Neural crest cell (in vitro differentiated cells): ENCODE measurements at regions not wholly inside any gene's neighbourhood (a gene's known extent, or its start where the extent isn't known, plus 50 kb on each side); places are given as distances from the start of the nearest gene placed in this dataset.

Source experiments
- DNase-seq: peaks from one replicate; pipeline ENCODE4 v3.0.0; 2021; ENCODE audit warnings: low read depth, mixed read lengths, low spot score
- H3K27ac Mint-ChIP-seq: one replicate; pipeline ENCODE4 v1.8.0; 2021; ENCODE audit warnings: mild to moderate bottlenecking, mixed read lengths; ENCODE audit not compliant: unreplicated experiment
- H3K27me3 Mint-ChIP-seq: 2 replicates; pipeline ENCODE4 v1.8.0; 2021; ENCODE audit warnings: low read depth, mild to moderate bottlenecking, mixed read lengths
- H3K36me3 Mint-ChIP-seq: 2 replicates; pipeline ENCODE4 v1.8.0; 2021; ENCODE audit warnings: low read depth, mild to moderate bottlenecking, mixed read lengths
- H3K4me1 Mint-ChIP-seq: 2 replicates; pipeline ENCODE4 v1.8.0; 2021; ENCODE audit warnings: mixed read lengths
- H3K4me3 Mint-ChIP-seq: one replicate; pipeline ENCODE4 v1.8.0; 2021; ENCODE audit warnings: mild to moderate bottlenecking, mixed read lengths
- H3K9me3 Mint-ChIP-seq: 2 replicates; pipeline ENCODE4 v1.8.0; 2021; ENCODE audit warnings: mixed read lengths
- TF ChIP-seq, protein P1 (sequence below): fragments of 200-600 bp; sonication (generic); conservative IDR thresholded peaks from 2 replicates; pipeline ENCODE4 v1.5.0; 2021; ENCODE audit warnings: antibody characterized with exemption, mild to moderate bottlenecking

DNA sequence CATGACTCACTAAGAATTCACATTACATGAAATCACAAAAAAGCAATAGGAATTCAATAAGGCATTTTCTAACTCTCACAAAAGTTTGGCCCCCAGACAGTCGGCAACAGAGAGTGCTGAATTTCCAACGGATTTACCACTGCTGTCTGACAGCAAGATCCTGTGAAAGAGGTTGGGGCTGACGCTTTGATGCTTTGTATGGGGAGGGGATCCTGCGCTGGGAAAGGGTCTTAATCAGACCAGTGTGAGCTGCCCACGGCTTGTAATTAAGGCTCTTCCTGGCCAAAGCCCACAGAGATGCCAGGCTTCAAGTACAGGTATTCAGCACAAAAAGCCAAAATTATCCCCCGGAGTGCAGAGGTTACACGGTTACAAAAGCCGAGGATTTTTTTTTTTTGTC lies 66.8 kb upstream of the TMCC3 start:
- no peaks in the 10 kb centered on the region for H3K9me3 Mint-ChIP-seq

DNA sequence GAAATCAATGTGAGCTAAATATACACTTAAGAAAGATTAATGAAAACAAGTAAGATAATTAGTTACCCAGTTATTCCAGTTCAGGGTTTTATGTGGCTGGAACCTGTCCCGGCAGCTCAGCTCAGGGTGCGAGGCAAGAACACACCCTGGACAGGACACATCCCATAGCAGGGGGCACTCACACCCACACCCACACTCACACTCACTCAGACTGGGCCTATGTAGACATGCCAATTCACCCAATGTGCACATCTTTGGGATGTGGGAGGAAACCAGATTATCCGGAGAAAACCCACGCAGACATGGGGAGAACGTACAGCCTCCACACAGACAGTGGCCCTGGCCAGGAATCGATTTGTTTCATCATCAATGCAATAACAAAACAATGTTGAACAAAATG lies 66.0 kb upstream of the TMCC3 start:
- H3K36me3 Mint-ChIP-seq = no peaks in the 10 kb centered on the region
- TF ChIP-seq, protein P1, sequence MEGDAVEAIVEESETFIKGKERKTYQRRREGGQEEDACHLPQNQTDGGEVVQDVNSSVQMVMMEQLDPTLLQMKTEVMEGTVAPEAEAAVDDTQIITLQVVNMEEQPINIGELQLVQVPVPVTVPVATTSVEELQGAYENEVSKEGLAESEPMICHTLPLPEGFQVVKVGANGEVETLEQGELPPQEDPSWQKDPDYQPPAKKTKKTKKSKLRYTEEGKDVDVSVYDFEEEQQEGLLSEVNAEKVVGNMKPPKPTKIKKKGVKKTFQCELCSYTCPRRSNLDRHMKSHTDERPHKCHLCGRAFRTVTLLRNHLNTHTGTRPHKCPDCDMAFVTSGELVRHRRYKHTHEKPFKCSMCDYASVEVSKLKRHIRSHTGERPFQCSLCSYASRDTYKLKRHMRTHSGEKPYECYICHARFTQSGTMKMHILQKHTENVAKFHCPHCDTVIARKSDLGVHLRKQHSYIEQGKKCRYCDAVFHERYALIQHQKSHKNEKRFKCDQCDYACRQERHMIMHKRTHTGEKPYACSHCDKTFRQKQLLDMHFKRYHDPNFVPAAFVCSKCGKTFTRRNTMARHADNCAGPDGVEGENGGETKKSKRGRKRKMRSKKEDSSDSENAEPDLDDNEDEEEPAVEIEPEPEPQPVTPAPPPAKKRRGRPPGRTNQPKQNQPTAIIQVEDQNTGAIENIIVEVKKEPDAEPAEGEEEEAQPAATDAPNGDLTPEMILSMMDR = no peak
- H3K9me3 Mint-ChIP-seq = no peaks in the 10 kb centered on the region
- no peak overlapping the region for H3K4me3 Mint-ChIP-seq
- H3K27ac Mint-ChIP-seq = no peak overlapping the region
- DNase-seq = no peak
- peaks cover 25% of the 10 kb centered on the region for H3K4me1 Mint-ChIP-seq
- no peaks in the 10 kb centered on the region for H3K27me3 Mint-ChIP-seq

More for the DNA sequence above, 66.8 kb upstream of the TMCC3 start:
- no peak for DNase-seq
- no peak overlapping the region for H3K27ac Mint-ChIP-seq
- H3K27me3 Mint-ChIP-seq = no peaks in the 10 kb centered on the region
- TF ChIP-seq, protein P1 = no peak
- H3K36me3 Mint-ChIP-seq = no peaks in the 10 kb centered on the region
- peaks cover 25% of the 10 kb centered on the region for H3K4me1 Mint-ChIP-seq
- no peak overlapping the region for H3K4me3 Mint-ChIP-seq

DNA sequence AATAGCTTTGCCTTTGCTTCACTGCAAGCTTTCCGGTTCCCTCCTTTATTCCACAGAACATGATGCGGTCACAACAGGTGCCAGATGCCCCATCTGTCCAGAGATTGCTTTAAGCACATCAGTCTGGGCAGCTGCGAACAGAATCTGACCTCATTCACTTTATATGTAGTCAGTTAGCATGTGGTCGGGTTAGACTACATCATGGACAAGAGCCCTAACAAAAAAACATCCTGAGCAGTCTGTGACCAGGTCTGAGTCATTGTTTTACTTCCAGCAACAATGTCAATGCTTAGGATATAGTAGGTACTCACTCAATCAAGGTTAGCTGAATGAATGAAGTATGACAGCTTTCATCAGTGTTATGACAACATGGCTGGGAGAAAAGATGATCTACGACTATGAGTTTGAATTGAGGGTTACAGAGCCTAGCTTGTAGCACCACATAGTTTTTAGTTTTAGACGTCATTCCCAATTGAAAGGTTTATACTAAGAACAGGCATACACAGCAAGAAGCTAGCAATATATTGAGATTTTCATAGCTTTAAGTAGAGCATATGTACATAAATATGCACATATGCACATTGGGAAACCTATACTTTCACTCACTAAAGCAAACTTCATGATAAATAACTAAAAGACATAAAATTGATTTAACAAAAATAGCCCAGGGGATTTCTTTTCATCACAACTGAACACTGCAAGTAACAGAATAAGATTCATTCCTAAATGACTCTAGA lies 64.2 kb upstream of the TMCC3 start:
- DNase-seq = no peak
- TF ChIP-seq, protein P1 = no peak
- no peaks in the 10 kb centered on the region for H3K27me3 Mint-ChIP-seq
- no peak overlapping the region for H3K27ac Mint-ChIP-seq
- no peak overlapping the region for H3K4me3 Mint-ChIP-seq
- H3K4me1 Mint-ChIP-seq = peaks cover 25% of the 10 kb centered on the region
- no peaks in the 10 kb centered on the region for H3K36me3 Mint-ChIP-seq
- no peaks in the 10 kb centered on the region for H3K9me3 Mint-ChIP-seq

DNA sequence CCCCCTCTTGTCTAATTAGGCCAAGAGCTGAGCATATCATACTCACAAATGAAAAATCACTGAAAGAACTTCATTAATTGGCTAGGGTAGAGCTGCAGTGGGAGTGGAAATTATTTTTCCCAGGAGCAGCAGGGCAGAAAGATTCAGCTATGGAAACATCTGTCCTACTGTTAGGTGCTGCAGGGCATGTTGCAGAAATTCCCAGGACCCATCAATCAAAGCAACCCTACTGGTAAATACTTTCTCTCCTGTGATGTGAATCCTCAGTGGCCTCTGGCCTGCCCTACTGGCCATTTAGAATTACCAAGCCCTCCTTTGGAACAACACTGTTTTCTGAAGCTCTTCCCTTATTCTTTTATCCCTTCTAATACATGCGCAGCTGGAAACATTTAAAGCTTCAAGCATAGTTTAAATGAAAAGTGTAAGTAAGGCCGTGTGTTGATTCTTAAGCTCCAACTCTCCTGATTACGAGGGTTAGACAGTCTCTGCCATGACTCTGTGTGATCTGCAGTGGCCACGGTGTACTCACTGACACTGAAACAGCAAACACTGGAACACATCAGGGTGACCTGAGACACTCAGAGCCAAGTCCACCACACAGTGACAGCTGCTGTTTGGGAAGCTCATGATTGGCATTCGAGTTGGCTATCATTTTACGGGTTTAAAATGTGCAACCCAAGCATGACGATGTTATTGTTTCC lies 62.6 kb upstream of the TMCC3 start:
- H3K27ac Mint-ChIP-seq = no peak overlapping the region
- no peaks in the 10 kb centered on the region for H3K36me3 Mint-ChIP-seq
- TF ChIP-seq, protein P1 = no peak
- DNase-seq = no peak
- H3K27me3 Mint-ChIP-seq = no peaks in the 10 kb centered on the region
- peaks cover 22% of the 10 kb centered on the region for H3K4me1 Mint-ChIP-seq
- H3K4me3 Mint-ChIP-seq = no peak overlapping the region
- H3K9me3 Mint-ChIP-seq = no peaks in the 10 kb centered on the region

DNA sequence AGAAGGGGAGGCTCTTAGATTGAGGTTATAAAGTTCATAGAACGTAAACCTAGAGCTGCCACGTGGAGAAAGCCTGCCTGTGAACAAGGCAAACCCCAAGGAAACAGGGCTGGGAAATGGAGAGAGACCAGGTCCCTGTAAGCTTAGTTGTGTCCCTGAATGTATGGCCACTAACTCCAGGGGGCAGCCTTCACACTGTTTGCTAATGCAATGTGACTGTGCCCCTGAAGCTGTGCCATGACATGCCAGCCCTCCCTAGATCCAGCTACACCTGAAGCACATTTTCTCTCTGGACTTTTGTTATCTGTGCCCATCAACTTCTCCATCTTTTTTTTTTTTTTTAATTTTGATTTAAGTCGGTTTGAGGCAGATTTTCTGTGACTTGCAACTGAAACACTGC lies 60.6 kb upstream of the TMCC3 start:
- DNase-seq = no peak
- no peaks in the 10 kb centered on the region for H3K27me3 Mint-ChIP-seq
- H3K27ac Mint-ChIP-seq = no peak overlapping the region

More for the DNA sequence above, 60.6 kb upstream of the TMCC3 start:
- H3K4me1 Mint-ChIP-seq = peaks cover 7% of the 10 kb centered on the region
- no peaks in the 10 kb centered on the region for H3K36me3 Mint-ChIP-seq
- H3K9me3 Mint-ChIP-seq = no peaks in the 10 kb centered on the region
- H3K4me3 Mint-ChIP-seq = no peak overlapping the region
- TF ChIP-seq, protein P1 = peak; percentile 38
